ENCODE measurements at regions not wholly inside any gene's neighbourhood (a gene's known extent, or its start where the extent isn't known, plus 50 kb on each side); places are given as distances from the start of the nearest gene placed in this dataset.
A peak's percentile ranks its signal among the peaks of the same experiment; 100 is the strongest.

DNA sequence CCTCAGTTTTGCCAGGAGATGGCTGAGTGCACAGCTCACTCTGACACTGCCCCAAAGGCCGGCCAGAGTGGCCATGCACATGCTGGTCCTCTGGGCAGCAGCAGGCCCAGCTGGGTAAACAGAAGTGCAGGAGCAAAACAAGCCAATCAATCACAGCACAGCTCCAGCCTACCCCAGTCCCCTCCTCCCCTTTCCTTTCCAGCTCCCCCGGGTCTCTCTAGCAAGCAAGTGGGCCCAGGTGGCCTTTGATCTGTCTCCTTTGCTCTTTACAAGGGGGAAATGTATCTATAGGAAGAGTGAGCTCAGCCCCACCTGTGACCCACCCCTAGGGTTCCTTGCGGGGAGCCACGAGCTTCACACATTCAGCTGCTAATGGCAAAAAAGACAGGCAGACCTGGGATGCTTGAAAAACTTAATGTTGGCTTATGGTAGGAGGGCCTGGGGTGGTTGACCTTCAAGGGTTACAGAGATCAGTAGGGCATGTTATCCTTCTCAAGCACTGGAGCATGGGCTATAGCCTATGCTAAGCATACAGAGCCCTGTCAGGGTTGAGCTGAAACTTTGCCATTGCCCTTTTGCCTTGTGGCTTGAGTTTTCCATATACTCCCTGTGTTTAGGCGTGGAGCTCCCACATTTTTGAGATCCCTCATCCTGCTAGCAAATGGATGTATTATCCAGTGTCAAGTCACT lies 57.8 kb upstream of the PLAC1 start (continued):
- TF ChIP-seq, protein P1, sequence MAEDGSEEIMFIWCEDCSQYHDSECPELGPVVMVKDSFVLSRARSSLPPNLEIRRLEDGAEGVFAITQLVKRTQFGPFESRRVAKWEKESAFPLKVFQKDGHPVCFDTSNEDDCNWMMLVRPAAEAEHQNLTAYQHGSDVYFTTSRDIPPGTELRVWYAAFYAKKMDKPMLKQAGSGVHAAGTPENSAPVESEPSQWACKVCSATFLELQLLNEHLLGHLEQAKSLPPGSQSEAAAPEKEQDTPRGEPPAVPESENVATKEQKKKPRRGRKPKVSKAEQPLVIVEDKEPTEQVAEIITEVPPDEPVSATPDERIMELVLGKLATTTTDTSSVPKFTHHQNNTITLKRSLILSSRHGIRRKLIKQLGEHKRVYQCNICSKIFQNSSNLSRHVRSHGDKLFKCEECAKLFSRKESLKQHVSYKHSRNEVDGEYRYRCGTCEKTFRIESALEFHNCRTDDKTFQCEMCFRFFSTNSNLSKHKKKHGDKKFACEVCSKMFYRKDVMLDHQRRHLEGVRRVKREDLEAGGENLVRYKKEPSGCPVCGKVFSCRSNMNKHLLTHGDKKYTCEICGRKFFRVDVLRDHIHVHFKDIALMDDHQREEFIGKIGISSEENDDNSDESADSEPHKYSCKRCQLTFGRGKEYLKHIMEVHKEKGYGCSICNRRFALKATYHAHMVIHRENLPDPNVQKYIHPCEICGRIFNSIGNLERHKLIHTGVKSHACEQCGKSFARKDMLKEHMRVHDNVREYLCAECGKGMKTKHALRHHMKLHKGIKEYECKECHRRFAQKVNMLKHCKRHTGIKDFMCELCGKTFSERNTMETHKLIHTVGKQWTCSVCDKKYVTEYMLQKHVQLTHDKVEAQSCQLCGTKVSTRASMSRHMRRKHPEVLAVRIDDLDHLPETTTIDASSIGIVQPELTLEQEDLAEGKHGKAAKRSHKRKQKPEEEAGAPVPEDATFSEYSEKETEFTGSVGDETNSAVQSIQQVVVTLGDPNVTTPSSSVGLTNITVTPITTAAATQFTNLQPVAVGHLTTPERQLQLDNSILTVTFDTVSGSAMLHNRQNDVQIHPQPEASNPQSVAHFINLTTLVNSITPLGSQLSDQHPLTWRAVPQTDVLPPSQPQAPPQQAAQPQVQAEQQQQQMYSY (CRISPR knock-in tag; IDR thresholded peaks at IDR 0.05): no peak
- TF ChIP-seq RCOR2 (CRISPR knock-in tag; IDR thresholded peaks at IDR 0.05) (no peak), ZFP36 (IDR thresholded peaks at IDR 0.05; ENCODE audit: borderline replicate concordance, low read depth, low read length, partially characterized antibody) (no peak), ZNF616 (CRISPR knock-in tag; IDR thresholded peaks at IDR 0.05; ENCODE audit: low read depth) (no peak), FOXO1 (CRISPR knock-in tag; IDR thresholded peaks at IDR 0.05) (0 out of 2 replicates have a peak, but pooled peaks have one; percentile 31), NFRKB (IDR thresholded peaks at IDR 0.05) (no peak), IRX3 (CRISPR knock-in tag; IDR thresholded peaks at IDR 0.05; ENCODE audit: borderline replicate concordance, low read depth) (no peak), ZNF121 (CRISPR knock-in tag; IDR thresholded peaks at IDR 0.05) (no peak)
- TF ChIP-seq, protein P2, sequence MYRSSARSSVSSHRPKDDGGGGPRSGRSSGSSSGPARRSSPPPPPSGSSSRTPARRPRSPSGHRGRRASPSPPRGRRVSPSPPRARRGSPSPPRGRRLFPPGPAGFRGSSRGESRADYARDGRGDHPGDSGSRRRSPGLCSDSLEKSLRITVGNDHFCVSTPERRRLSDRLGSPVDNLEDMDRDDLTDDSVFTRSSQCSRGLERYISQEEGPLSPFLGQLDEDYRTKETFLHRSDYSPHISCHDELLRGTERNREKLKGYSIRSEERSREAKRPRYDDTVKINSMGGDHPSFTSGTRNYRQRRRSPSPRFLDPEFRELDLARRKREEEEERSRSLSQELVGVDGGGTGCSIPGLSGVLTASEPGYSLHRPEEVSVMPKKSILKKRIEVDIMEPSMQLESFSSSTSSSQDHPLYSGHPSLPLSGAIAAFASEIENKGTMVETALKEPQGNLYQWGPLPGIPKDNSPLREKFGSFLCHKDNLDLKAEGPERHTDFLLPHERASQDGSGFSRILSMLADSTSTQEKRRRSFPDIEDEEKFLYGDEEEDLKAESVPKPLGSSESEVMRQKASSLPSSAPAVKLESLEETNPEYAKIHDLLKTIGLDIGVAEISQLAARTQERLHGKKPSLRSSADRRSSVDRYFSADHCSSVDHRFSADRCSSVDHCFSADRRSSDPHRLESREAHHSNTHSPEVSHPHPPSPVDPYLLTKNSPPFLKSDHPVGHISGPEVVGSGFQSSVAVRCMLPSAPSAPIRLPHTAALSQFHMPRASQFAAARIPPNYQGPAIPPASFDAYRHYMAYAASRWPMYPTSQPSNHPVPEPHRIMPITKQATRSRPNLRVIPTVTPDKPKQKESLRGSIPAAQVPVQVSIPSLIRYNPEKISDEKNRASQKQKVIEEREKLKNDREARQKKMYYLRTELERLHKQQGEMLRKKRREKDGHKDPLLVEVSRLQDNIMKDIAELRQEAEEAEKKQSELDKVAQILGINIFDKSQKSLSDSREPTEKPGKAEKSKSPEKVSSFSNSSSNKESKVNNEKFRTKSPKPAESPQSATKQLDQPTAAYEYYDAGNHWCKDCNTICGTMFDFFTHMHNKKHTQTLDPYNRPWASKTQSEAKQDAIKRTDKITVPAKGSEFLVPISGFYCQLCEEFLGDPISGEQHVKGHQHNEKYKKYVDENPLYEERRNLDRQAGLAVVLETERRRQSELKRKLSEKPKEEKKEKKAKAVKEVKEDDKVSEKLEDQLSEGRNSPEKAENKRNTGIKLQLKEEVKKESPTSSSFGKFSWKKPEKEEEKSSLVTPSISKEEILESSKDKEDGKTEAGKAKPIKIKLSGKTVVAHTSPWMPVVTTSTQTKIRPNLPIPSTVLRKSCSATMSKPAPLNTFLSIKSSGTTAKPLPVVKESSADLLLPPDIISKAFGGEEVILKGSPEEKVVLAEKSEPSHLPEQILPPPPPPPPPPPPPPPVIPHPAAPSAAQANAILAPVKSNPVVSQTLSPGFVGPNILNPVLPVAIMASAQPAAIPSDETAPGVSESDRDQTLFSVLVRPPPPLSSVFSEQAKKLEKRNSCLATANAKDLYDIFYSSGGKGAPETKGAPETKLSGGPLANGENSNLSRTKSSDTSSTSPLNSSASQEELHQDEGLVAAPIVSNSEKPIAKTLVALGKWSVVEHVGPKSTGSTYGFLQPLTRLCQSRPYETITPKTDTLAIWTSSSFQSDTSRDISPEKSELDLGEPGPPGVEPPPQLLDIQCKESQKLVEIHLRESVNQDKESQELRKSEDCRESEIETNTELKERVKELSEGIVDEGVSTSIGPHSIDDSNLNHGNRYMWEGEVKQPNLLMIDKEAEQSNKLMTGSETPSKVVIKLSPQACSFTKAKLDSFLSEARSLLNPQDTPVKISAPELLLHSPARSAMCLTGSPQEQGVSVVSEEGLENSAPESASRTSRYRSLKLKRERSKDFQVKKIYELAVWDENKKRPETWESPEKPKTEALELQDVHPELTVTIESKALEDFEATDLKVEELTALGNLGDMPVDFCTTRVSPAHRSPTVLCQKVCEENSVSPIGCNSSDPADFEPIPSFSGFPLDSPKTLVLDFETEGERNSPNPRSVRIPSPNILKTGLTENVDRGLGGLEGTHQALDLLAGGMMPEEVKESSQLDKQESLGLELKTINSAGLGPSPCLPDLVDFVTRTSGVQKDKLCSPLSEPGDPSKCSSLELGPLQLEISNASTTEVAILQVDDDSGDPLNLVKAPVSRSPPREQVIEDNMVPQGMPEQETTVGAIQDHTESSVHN (CRISPR knock-in tag; IDR thresholded peaks at IDR 0.05): no peak
- TF ChIP-seq, protein P3, sequence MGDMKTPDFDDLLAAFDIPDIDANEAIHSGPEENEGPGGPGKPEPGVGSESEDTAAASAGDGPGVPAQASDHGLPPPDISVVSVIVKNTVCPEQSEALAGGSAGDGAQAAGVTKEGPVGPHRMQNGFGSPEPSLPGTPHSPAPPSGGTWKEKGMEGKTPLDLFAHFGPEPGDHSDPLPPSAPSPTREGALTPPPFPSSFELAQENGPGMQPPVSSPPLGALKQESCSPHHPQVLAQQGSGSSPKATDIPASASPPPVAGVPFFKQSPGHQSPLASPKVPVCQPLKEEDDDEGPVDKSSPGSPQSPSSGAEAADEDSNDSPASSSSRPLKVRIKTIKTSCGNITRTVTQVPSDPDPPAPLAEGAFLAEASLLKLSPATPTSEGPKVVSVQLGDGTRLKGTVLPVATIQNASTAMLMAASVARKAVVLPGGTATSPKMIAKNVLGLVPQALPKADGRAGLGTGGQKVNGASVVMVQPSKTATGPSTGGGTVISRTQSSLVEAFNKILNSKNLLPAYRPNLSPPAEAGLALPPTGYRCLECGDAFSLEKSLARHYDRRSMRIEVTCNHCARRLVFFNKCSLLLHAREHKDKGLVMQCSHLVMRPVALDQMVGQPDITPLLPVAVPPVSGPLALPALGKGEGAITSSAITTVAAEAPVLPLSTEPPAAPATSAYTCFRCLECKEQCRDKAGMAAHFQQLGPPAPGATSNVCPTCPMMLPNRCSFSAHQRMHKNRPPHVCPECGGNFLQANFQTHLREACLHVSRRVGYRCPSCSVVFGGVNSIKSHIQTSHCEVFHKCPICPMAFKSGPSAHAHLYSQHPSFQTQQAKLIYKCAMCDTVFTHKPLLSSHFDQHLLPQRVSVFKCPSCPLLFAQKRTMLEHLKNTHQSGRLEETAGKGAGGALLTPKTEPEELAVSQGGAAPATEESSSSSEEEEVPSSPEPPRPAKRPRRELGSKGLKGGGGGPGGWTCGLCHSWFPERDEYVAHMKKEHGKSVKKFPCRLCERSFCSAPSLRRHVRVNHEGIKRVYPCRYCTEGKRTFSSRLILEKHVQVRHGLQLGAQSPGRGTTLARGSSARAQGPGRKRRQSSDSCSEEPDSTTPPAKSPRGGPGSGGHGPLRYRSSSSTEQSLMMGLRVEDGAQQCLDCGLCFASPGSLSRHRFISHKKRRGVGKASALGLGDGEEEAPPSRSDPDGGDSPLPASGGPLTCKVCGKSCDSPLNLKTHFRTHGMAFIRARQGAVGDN (CRISPR knock-in tag; IDR thresholded peaks at IDR 0.05): peak; percentile 45
